CD4-positive, CD25-positive, alpha-beta regulatory T cell (primary cell): ENCODE measurements at regions not wholly inside any gene's neighbourhood (a gene's known extent, or its start where the extent isn't known, plus 50 kb on each side); places are given as distances from the start of the nearest gene placed in this dataset.

ENCODE experiments used
- ATAC-seq, 2 donors: fragments of 150-1000 bp; cut with Tn5 transposase; one replicate each; pipeline ENCODE4 v1.10.0; 2021; ENCODE audit warnings: low read depth in 2 of 2, moderate number of reproducible peaks in 2 of 2, moderate library complexity in 1 of 2
- DNase-seq, 3 donors: peaks; one replicate each; pipeline versions ENCODE4 v3.0.0 to v3.0.0-alpha.2; 2012 to 2022; ENCODE audit warnings: mixed read lengths in 1 of 3
- H3K27ac ChIP-seq: one replicate; pipeline ENCODE4 v1.7.0; 2013; ENCODE audit warnings: mild to moderate bottlenecking, low read length; ENCODE audit not compliant: insufficient read depth, poor library complexity, severe bottlenecking
- H3K27me3 ChIP-seq: one replicate; pipeline ENCODE4 v1.7.0; 2013; ENCODE audit warnings: low read length; ENCODE audit not compliant: control insufficient read depth, insufficient read depth
- H3K36me3 ChIP-seq: one replicate; pipeline ENCODE4 v1.7.0; 2013; ENCODE audit warnings: mild to moderate bottlenecking, low read length, moderate library complexity; ENCODE audit not compliant: control insufficient read depth, insufficient read depth
- H3K4me1 ChIP-seq: 2 replicates; pipeline ENCODE4 v1.7.0; 2013; ENCODE audit warnings: mild to moderate bottlenecking, low read length; ENCODE audit not compliant: insufficient read depth, control insufficient read depth, poor library complexity, severe bottlenecking
- H3K4me3 ChIP-seq: one replicate; pipeline ENCODE4 v1.7.0; 2013; ENCODE audit warnings: low read depth, mild to moderate bottlenecking, low read length, moderate library complexity
- H3K9me3 ChIP-seq, 2 experiments: 1 replicate in 1 of 2; 2 replicates in 1 of 2; pipeline ENCODE4 v1.7.0; 2013; ENCODE audit warnings: low read length in 2 of 2, mild to moderate bottlenecking in 1 of 2, moderate library complexity in 1 of 2; ENCODE audit not compliant: control insufficient read depth in 2 of 2
- H3K27ac Mint-ChIP-seq, 3 donors: one replicate each; pipeline ENCODE4 v1.8.0; 2020 to 2022; ENCODE audit warnings: mild to moderate bottlenecking in 3 of 3, mixed read lengths in 3 of 3, moderate library complexity in 2 of 3
- H3K27me3 Mint-ChIP-seq: one replicate; pipeline ENCODE4 v1.8.0; 2022; ENCODE audit warnings: mild to moderate bottlenecking, mixed read lengths
- H3K36me3 Mint-ChIP-seq: one replicate; pipeline ENCODE4 v1.8.0; 2020; ENCODE audit warnings: mixed read lengths
- H3K4me1 Mint-ChIP-seq, 4 donors: one replicate each; pipeline ENCODE4 v1.8.0; 2020 to 2022; ENCODE audit warnings: mixed read lengths in 4 of 4, mild to moderate bottlenecking in 1 of 4
- H3K4me3 Mint-ChIP-seq, 4 donors: one replicate each; pipeline ENCODE4 v1.8.0; 2020 to 2022; ENCODE audit warnings: mild to moderate bottlenecking in 4 of 4, mixed read lengths in 4 of 4, moderate library complexity in 3 of 4
- H3K9me3 Mint-ChIP-seq, 7 donors: one replicate each; pipeline ENCODE4 v1.8.0; 2020 to 2022; ENCODE audit warnings: mixed read lengths in 7 of 7, mild to moderate bottlenecking in 3 of 7, moderate library complexity in 2 of 7

DNA sequence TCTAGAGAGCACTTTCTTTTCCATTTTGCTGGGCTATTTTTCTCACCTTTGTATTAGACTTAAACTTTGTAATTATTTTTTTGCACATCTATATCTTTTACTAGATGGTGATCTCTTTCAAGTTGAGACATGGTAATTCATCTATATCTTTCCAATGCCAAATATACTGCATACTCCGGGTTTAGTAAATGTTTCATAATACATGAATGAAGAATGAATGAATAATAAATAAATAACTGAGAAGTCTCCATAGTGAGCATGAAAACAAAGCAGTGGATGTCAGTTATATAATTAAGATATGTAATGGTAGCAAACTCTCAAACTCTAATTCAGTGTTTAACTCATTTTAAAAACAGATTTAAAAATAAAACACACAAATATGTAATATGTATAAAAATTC, 342.5 kb upstream of the KITLG start:
- Mint-ChIP-seq H3K4me1 (no peaks in the 10 kb centered on the region), H3K4me3 (no peak overlapping the region), H3K9me3 (peaks cover 0 to 4% (median 0%) of the 10 kb centered on the region in 7 donors), H3K27me3 (peaks cover 6% of the 10 kb centered on the region), H3K27ac (no peak overlapping the region), H3K36me3 (no peaks in the 10 kb centered on the region)
- DNase-seq (no peak), ATAC-seq (no peak)
- H3K9me3 ChIP-seq, result no peaks in the 10 kb centered on the region
- H3K4me3 ChIP-seq, result no peak overlapping the region
- H3K36me3 ChIP-seq, result no peaks in the 10 kb centered on the region
- H3K27me3 ChIP-seq, result no peaks in the 10 kb centered on the region
- H3K27ac ChIP-seq, result no peak overlapping the region
- no peaks in the 10 kb centered on the region for H3K4me1 ChIP-seq

DNA sequence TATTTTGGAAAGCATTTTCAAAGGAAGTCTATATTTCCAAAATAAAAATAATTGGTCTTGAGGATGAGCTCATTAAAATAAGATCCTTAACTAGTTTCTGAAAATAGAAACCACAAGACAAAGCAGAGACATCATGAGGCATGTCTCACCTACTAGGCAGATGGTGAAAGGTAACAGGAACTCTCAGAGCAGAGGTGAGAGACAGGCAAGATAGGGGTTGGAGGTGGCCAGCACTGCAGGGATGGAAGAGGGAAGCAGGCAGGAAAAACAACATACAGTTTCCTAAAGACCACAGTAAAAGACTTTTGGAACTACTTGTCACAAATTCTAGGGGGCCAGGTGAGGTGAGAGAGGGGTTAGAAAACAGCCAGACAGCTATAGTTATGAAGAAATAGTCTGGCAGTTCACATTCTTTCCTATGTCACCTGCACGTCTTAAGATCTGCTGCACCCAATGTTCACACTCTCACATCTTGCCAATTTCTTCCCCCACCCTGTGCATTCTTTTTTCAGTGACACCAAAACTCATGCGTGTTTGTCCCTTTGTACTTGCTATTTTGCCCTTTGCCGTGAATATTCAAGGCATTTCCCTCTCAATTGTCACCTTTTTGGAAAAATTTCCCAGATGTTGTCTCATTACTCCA, 341.7 kb upstream of the KITLG start:
- no peaks in the 10 kb centered on the region for H3K36me3 ChIP-seq
- no peak for ATAC-seq
- Mint-ChIP-seq H3K9me3 (peaks cover 0 to 4% (median 0%) of the 10 kb centered on the region in 7 donors), H3K4me3 (no peak overlapping the region), H3K27ac (no peak overlapping the region), H3K27me3 (peaks cover 5% of the 10 kb centered on the region), H3K4me1 (no peaks in the 10 kb centered on the region), H3K36me3 (no peaks in the 10 kb centered on the region)
- no peaks in the 10 kb centered on the region for H3K9me3 ChIP-seq
- no peak for DNase-seq
- no peaks in the 10 kb centered on the region for H3K27me3 ChIP-seq
- H3K4me3 ChIP-seq, result no peak overlapping the region
- H3K27ac ChIP-seq, result no peak overlapping the region
- no peaks in the 10 kb centered on the region for H3K4me1 ChIP-seq

DNA sequence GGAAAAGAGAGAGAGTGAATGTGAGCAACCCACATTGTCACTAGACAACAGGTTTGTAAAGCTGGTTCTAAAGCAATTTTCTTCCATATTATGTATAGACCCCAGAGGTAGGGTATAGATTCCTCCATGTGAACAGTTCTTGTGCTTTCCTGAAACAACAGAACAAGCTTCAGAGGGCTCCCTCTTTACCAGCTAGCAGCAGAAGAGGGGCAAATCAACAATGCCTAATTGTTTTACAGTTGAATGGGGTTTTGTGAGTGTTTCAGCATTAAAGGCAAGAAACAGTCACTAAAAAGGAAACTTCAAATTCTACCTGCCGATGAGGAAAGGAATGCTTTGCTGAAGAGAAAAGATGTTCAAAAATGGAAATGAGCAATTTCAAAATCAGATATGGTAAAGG, 341.2 kb upstream of the KITLG start:
- no peak for ATAC-seq

DNA sequence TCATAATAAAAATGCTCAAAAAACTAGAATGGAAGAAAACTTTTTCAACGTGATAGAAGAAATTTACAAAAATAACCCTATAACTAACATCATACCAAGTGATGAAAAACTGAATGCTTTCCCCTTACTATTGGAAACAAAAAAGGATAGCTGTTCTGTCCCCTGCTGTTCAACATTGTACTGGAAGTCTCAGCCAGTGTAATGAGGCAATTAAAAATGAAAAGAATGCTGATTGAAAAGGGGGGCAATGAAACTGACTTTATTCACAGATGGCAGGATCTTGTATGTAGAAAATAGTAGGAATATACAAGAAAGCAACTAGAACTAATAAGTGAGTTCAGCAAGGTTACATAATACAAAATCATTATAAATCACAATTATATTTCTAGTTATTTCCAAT, 337.9 kb upstream of the KITLG start:
- Mint-ChIP-seq H3K36me3 (no peaks in the 10 kb centered on the region), H3K27ac (no peak overlapping the region), H3K4me1 (no peaks in the 10 kb centered on the region), H3K4me3 (no peak overlapping the region), H3K9me3 (peaks cover 0 to 13% (median 3%) of the 10 kb centered on the region in 7 donors), H3K27me3 (peaks cover under 1% of the 10 kb centered on the region)
- Histone ChIP-seq H3K4me1 (no peaks in the 10 kb centered on the region), H3K27ac (no peak overlapping the region), H3K36me3 (no peaks in the 10 kb centered on the region), H3K27me3 (no peaks in the 10 kb centered on the region), H3K9me3 (peaks cover 0 to 6% of the 10 kb centered on the region in 2 experiments), H3K4me3 (no peak overlapping the region)
- DNase-seq (no peak), ATAC-seq (no peak)

More for the DNA sequence above, 341.2 kb upstream of the KITLG start:
- Histone ChIP-seq H3K27ac (no peak overlapping the region), H3K9me3 (no peaks in the 10 kb centered on the region), H3K4me3 (no peak overlapping the region), H3K36me3 (no peaks in the 10 kb centered on the region), H3K4me1 (no peaks in the 10 kb centered on the region), H3K27me3 (no peaks in the 10 kb centered on the region)
- Mint-ChIP-seq H3K27me3 (no peaks in the 10 kb centered on the region), H3K27ac (no peak overlapping the region), H3K4me1 (no peaks in the 10 kb centered on the region), H3K4me3 (no peak overlapping the region), H3K9me3 (peaks cover 0 to 4% (median 0%) of the 10 kb centered on the region in 7 donors), H3K36me3 (no peaks in the 10 kb centered on the region)
- DNase-seq, result no peak

DNA sequence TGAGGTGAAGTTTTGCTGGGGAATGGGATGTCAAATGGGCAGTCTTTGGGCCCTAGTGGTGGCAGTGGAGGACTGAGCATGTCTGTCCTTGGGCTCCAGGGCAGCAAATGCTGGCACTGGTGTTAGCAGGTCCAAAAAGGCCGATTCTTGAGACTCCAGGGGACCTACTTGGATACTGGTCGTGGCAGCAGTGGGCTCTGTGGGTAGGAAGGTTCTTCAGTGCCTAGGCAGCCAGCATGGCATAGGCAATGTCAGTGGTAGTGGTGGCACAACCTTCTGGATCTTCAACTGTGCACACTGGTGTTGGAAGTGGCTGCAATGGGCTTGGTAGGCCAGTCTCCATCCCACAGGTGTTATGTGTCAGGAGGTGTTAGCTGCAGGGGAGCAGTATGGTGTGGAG, 334.7 kb upstream of the KITLG start:
- Histone ChIP-seq H3K27ac (no peak overlapping the region), H3K4me3 (no peak overlapping the region), H3K9me3 (peaks cover 0 to 6% of the 10 kb centered on the region in 2 experiments), H3K36me3 (no peaks in the 10 kb centered on the region), H3K27me3 (no peaks in the 10 kb centered on the region), H3K4me1 (no peaks in the 10 kb centered on the region)
- DNase-seq (no peak), ATAC-seq (no peak)
- Mint-ChIP-seq H3K4me3 (no peak overlapping the region), H3K9me3 (peaks cover 0 to 18% (median 9%) of the 10 kb centered on the region in 7 donors), H3K4me1 (no peaks in the 10 kb centered on the region), H3K27me3 (peaks cover 4% of the 10 kb centered on the region), H3K36me3 (no peaks in the 10 kb centered on the region), H3K27ac (no peak overlapping the region)

DNA sequence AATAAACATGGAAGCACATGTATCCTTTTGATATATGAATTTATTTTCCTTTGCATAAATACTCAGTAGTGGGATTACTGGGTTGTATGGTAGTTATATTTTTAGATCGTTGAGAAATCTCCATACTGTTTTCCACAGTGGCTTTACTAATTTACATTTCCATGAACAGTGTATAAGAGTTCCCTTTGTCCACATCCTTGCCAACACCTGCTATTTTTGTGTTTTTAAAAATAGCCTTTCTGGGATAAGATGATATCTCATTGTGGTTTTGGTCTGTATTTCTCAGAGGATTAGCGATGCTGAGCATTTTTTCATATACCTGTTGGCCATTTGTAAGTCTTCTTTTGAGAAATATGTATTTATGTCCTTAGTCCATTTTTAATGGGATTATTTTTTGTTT, 329.2 kb upstream of the KITLG start:
- DNase-seq (no peak), ATAC-seq (no peak)
- H3K36me3 ChIP-seq, result no peaks in the 10 kb centered on the region
- Mint-ChIP-seq H3K27me3 (peaks cover 4% of the 10 kb centered on the region), H3K36me3 (no peaks in the 10 kb centered on the region), H3K9me3 (peaks cover 0 to 14% (median 7%) of the 10 kb centered on the region in 7 donors), H3K27ac (no peak overlapping the region), H3K4me1 (no peaks in the 10 kb centered on the region), H3K4me3 (no peak overlapping the region)
- no peak overlapping the region for H3K27ac ChIP-seq
- no peak overlapping the region for H3K4me3 ChIP-seq
- H3K27me3 ChIP-seq, result no peaks in the 10 kb centered on the region
- H3K4me1 ChIP-seq, result no peaks in the 10 kb centered on the region
- H3K9me3 ChIP-seq, result peaks cover 0 to 3% of the 10 kb centered on the region in 2 experiments

DNA sequence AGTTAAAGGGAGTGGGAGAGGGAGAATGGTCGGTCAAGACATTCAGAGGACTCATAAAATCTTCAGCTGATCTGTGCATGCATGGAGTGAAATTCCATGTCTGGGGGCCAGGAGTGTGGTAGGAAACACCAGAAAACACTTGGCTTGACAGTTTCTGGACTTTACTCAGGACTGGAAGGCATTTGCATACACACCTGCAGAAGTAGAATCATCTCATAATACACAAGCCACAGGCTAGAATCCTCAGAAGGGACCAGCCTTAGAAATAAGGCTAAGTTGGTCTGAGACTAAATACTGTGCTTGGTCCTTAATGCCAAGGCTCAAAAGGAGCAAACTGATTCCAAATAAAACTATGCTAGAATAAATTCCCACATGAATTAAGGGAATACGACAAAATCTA, 328.1 kb upstream of the KITLG start:
- ATAC-seq, result no peak
- no peak overlapping the region for H3K4me3 ChIP-seq
- no peak overlapping the region for H3K27ac ChIP-seq
- no peaks in the 10 kb centered on the region for H3K4me1 ChIP-seq
- no peaks in the 10 kb centered on the region for H3K9me3 ChIP-seq
- Mint-ChIP-seq H3K27ac (no peak overlapping the region), H3K27me3 (peaks cover 4% of the 10 kb centered on the region), H3K4me1 (no peaks in the 10 kb centered on the region), H3K9me3 (peaks cover 0 to 8% (median 7%) of the 10 kb centered on the region in 7 donors), H3K36me3 (no peaks in the 10 kb centered on the region), H3K4me3 (no peak overlapping the region)
- DNase-seq, result no peak
- H3K36me3 ChIP-seq, result no peaks in the 10 kb centered on the region
- no peaks in the 10 kb centered on the region for H3K27me3 ChIP-seq

DNA sequence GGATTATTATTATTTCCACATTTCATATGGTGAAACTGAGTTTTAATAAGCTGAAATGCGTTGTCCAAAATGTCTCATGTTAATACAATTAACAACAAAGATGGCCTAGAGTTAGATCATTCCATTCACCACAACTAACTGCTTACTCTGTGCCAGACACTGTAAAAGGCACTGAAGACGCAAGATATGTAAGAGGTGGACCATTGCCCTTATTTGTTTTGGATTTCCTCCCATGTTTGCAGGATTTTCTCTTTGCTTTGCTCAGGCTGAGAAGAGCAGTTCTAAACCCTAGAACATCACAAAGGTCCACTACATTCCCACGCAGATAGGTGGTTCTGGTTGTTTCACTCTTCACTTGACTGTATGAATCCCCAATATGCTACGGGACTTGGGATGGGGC, 324.4 kb upstream of the KITLG start:
- Mint-ChIP-seq H3K9me3 (peaks cover 0 to 2% (median 0%) of the 10 kb centered on the region in 7 donors), H3K27ac (no peak overlapping the region), H3K27me3 (no peaks in the 10 kb centered on the region), H3K4me1 (no peaks in the 10 kb centered on the region), H3K36me3 (no peaks in the 10 kb centered on the region), H3K4me3 (no peak overlapping the region)
- no peak overlapping the region for H3K4me3 ChIP-seq
- ATAC-seq (no peak), DNase-seq (no peak)
- no peaks in the 10 kb centered on the region for H3K9me3 ChIP-seq
- H3K27me3 ChIP-seq, result no peaks in the 10 kb centered on the region
- no peak overlapping the region for H3K27ac ChIP-seq
- no peaks in the 10 kb centered on the region for H3K4me1 ChIP-seq
- H3K36me3 ChIP-seq, result no peaks in the 10 kb centered on the region
